Large intestine (tissue), 3 donors: ENCODE measurements at regions not wholly inside any gene's neighbourhood (a gene's known extent, or its start where the extent isn't known, plus 50 kb on each side); places are given as distances from the start of the nearest gene placed in this dataset.

Experiments
- DNase-seq, 2 donors: peaks; one replicate each; pipeline versions ENCODE4 v3.0.0 to v3.0.0-alpha.2; 2013
- H3K27ac ChIP-seq: one replicate; pipeline ENCODE4 v1.5.1; 2013; ENCODE audit warnings: low read length
- H3K27me3 ChIP-seq: 2 replicates; pipeline ENCODE4 v1.6.1; 2013; ENCODE audit warnings: low read length; ENCODE audit not compliant: control insufficient read depth, insufficient read depth
- H3K36me3 ChIP-seq: 2 replicates; pipeline ENCODE4 v1.6.1; 2013; ENCODE audit warnings: low read length; ENCODE audit not compliant: control insufficient read depth, insufficient read depth
- H3K4me1 ChIP-seq: one replicate; pipeline ENCODE4 v1.6.1; 2013; ENCODE audit warnings: low read length; ENCODE audit not compliant: control insufficient read depth, insufficient read depth
- H3K4me3 ChIP-seq: one replicate; pipeline ENCODE4 v1.5.1; 2013; ENCODE audit warnings: low read length
- H3K9me3 ChIP-seq: one replicate; pipeline ENCODE4 v1.6.1; 2013; ENCODE audit warnings: mild to moderate bottlenecking, low read depth, low read length, moderate library complexity; ENCODE audit not compliant: control insufficient read depth
- WGBS: methylation state at CpG from one replicate; pipeline ENCODE4 v1.1.5; 2013; ENCODE audit warnings: low lambda C conversion rate; ENCODE audit not compliant: insufficient coverage; 5-methylcytosine and 5-hydroxymethylcytosine counted together

DNA sequence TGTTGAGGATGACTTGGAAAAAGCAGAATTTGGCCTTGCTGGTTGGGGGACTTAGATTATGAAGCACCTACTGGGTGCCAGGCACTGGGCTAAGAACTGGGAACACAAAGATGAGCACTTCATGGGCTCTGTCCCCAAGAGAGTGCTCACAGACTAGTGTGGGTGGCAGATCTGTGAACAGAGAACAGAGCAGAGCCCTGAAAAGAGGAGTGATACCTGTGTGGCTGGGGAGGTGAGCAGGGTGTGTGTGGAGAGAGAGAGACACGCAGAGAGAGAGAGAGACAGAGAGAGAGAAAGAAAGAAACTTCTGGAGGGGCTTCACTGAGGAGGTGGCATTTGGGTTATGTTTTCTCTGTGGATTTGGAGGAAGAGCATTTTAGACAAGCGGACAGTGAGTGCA lies 61.1 kb upstream of the PPP2R5A start:
- no peaks in the 10 kb centered on the region for H3K27me3 ChIP-seq
- no peaks in the 10 kb centered on the region for H3K9me3 ChIP-seq
- H3K4me1 ChIP-seq, result peaks cover 14% of the 10 kb centered on the region
- DNase-seq, result no peak
- no peaks in the 10 kb centered on the region for H3K36me3 ChIP-seq
- WGBS, result no CpG with 5 or more reads among the region's 2 CpGs
- H3K27ac ChIP-seq, result no peak overlapping the region
- no peak overlapping the region for H3K4me3 ChIP-seq

DNA sequence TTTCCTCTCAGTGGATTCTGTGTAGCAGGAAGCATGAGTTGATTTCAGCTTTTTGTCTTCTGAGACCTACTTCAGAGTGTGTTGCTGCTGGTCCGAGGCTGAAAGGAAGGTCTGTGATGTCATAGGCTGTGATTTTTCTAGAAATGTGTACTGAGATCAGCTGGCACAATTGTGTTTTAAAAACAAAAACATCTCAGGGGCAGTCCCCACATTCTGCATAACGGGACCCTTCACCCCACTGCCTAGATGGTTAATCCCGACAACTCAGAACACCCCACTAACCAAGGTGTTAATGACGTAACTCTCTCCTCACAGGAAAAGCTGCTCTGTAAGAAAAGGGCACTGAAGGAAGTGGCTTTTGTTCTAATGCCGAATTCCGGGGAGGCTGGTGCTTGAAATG lies 59.8 kb upstream of the PPP2R5A start:
- H3K27me3 ChIP-seq, result no peaks in the 10 kb centered on the region
- no peaks in the 10 kb centered on the region for H3K36me3 ChIP-seq
- no peak overlapping the region for H3K27ac ChIP-seq
- no peak for DNase-seq
- no peaks in the 10 kb centered on the region for H3K9me3 ChIP-seq
- H3K4me1 ChIP-seq, result peaks cover 7% of the 10 kb centered on the region
- H3K4me3 ChIP-seq, result no peak overlapping the region
- WGBS, result no CpG with 5 or more reads among the region's 6 CpGs

DNA sequence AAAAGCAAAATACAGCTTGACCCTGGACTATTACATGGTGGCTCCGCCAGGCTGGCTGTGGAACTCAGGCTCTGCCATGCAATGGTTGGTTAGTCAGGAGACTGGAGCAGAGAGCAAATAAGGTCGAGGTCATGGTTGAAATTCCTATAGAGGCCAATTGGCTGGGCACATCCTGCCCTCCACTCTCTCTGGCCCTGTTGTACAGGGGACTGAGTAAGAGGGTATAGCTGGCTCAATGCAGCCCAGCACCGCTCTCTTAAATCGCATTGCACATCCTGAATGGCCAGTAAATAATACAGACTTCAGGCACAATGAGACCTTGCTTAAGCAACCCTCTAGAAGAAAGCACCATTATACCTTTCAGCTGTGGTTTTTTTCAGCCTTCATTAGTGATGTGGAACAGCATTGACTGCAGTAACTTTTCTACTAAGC lies 59.3 kb upstream of the PPP2R5A start:
- no peaks in the 10 kb centered on the region for H3K36me3 ChIP-seq
- no peak overlapping the region for H3K27ac ChIP-seq
- peaks cover 7% of the 10 kb centered on the region for H3K4me1 ChIP-seq
- no peak overlapping the region for H3K4me3 ChIP-seq
- no peaks in the 10 kb centered on the region for H3K9me3 ChIP-seq
- DNase-seq, result no peak
- no peaks in the 10 kb centered on the region for H3K27me3 ChIP-seq
- no CpG with 5 or more reads among the region's 4 CpGs for WGBS

DNA sequence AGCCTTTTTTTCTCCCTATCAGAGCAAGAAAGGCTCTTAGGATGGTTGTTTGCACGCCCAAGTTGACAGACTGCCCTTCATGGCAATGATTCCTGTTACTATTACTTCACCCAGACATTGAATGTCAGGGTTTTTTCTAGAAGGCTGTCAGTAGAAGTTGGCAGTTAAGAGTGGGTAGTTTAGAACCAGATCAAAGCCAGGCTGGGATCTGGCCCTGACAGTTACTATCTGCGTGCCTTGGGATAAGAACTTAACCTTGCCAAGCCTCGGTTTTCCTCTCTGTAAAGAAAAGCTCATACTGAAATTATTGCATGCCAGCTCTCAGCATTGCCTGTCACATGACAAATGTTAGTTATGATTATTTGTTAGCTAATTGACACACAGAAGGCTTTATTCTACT lies 58.7 kb upstream of the PPP2R5A start:
- no peak overlapping the region for H3K4me3 ChIP-seq
- H3K27ac ChIP-seq, result no peak overlapping the region
- WGBS, result 100% methylated on average over 1 of the region's 3 CpGs
- no peak for DNase-seq
- peaks cover 7% of the 10 kb centered on the region for H3K4me1 ChIP-seq
- H3K36me3 ChIP-seq, result no peaks in the 10 kb centered on the region
- no peaks in the 10 kb centered on the region for H3K9me3 ChIP-seq
- no peaks in the 10 kb centered on the region for H3K27me3 ChIP-seq

DNA sequence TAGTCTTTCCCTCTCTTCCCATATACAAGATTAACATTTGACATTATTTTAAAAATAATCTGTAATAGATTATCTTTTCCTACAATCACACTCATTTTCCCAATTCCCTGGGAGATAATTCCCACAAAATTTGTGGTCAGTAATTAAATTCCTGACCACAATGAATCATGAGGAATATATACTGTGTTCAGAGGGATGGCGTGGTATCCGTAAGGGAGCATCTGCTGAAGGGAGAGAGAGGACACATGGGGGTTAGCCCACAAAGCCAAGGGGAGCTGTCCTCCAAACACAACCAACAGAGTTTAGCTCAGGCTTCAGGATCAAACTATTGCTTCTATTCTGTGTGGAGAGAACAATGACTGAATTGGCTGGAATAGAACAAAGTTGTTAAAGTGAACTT lies 57.1 kb upstream of the PPP2R5A start:
- no peaks in the 10 kb centered on the region for H3K36me3 ChIP-seq
- H3K4me1 ChIP-seq, result peaks cover 7% of the 10 kb centered on the region
- no peak for DNase-seq
- WGBS, result no CpG with 5 or more reads among the region's 2 CpGs
- H3K27ac ChIP-seq, result no peak overlapping the region
- H3K4me3 ChIP-seq, result no peak overlapping the region
- no peaks in the 10 kb centered on the region for H3K27me3 ChIP-seq
- no peaks in the 10 kb centered on the region for H3K9me3 ChIP-seq

DNA sequence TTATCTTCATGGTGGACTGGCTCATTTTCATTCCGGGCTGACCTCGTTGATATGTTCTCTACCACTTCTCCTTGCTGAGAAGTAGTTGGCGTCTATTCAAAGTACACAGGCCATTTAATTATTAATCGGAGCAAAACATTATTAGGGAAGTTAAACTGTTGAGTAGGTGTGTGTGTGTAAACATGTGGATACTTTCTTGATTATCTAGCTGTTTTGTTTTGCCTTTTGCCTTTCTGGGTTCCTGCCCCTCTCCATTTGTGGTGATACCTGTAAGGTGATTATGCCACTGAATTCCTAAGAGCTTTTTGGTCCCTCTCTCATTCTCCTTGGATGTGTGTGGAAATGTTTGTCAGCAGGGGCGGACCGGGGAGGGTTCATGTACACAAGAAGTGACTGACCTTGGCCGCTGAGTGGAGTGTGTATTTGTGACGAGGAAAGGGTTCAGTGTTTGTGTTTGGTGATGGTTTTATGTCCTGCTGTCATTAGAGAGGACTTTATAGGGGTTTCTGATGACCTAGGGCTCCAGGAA lies 56.6 kb upstream of the PPP2R5A start:
- no peaks in the 10 kb centered on the region for H3K9me3 ChIP-seq
- H3K27me3 ChIP-seq, result no peaks in the 10 kb centered on the region
- DNase-seq, result peak in 1 of 2 donors; percentile 75
- 14% methylated on average over 1 of the region's 8 CpGs for WGBS
- peaks cover 7% of the 10 kb centered on the region for H3K4me1 ChIP-seq
- peak overlapping the region; percentile 4 for H3K27ac ChIP-seq
- no peaks in the 10 kb centered on the region for H3K36me3 ChIP-seq
- H3K4me3 ChIP-seq, result no peak overlapping the region

DNA sequence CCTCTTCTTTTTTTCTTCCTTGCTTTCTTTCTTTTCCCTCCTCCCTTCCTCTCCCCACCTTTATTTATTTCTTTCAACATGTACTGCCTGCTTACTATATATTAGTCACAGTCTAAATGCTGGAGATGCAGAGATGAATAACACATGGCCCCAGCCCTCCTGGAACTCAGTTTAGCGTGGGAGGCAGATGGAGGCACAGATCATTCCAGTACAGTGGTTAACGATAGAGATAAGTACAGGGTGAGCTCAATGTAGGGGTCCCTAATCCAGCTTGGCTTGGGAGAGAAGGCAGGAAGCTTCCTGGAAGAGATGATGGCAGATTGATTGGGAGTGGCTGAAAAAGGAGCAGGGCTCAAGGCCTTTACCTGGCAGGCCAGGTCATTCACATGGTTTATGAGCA lies 55.6 kb upstream of the PPP2R5A start:
- DNase-seq, result no peak
- Histone ChIP-seq H3K4me1 (peaks cover 7% of the 10 kb centered on the region), H3K9me3 (no peaks in the 10 kb centered on the region), H3K36me3 (no peaks in the 10 kb centered on the region), H3K27ac (no peak overlapping the region), H3K27me3 (no peaks in the 10 kb centered on the region), H3K4me3 (no peak overlapping the region)
- WGBS, result no CpG with 5 or more reads among the region's 2 CpGs

DNA sequence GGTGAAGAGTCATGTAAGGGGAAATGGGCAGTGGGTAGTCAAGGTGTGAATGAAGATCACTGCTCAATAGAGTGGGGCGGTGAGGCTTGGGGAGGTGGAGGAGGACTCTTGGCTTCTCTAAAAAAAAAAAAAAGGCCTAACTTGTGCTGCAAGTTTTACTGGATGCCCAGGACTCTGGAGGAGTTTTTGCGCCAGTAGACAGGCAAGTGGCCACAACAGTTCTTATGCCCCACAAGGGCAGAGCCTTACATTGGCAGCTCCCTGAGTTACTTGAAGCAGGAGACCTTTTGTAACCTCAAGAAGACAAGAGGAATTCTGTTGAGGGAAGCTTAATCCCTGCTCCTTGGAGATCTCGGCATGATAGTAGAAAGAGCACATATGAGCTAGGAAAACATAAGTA lies 54.9 kb upstream of the PPP2R5A start:
- peaks cover 7% of the 10 kb centered on the region for H3K4me1 ChIP-seq
- H3K27ac ChIP-seq, result no peak overlapping the region
- H3K4me3 ChIP-seq, result no peak overlapping the region
- no peaks in the 10 kb centered on the region for H3K9me3 ChIP-seq
- H3K36me3 ChIP-seq, result no peaks in the 10 kb centered on the region
- WGBS, result no CpG with 5 or more reads among the region's 3 CpGs
- DNase-seq, result no peak
- no peaks in the 10 kb centered on the region for H3K27me3 ChIP-seq

DNA sequence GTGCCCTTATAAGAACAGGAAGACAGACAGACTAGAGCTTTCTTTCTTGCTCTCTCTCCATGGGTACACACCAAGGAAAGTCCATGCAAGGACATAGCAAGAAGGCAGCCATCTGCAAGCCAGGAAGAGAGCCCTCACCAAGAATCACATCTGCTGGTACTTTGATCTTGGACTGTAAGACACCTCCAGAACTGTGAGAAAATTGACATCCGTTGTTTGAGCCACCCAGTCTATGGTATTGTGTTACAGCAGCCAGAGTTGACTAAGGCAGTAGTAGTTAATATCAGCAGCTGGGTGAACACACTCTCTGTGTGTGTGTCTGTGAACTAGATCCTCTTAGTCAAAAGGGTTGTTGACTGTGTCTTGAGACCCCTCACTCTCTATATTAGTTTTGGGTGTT lies 53.8 kb upstream of the PPP2R5A start:
- no peak overlapping the region for H3K27ac ChIP-seq
- H3K4me3 ChIP-seq, result no peak overlapping the region
- no peaks in the 10 kb centered on the region for H3K9me3 ChIP-seq
- WGBS, result no CpG with 5 or more reads among the region's 1 CpG
- DNase-seq, result no peak
- H3K27me3 ChIP-seq, result no peaks in the 10 kb centered on the region
- peaks cover 12% of the 10 kb centered on the region for H3K4me1 ChIP-seq
- H3K36me3 ChIP-seq, result no peaks in the 10 kb centered on the region

DNA sequence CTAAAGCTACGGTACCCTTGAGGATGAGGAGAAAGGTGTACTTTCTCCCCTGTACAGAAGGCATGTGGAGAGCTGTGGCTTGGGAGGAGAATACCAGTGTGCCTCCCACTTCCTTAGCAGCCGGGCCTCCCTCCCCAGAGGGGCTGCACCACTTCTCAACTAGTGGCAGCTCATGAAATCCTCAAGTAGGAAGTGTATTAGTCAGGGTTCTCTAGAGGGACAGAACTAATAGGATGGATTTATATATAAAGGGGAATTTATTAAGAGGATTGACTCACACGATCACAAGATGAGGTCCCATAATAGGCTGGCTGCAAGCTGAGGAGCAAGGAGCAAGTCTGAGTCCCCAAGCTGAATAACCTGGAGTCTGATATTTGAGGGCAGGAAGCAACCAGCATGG lies 53.1 kb upstream of the PPP2R5A start:
- no CpG with 5 or more reads among the region's 3 CpGs for WGBS
- Histone ChIP-seq H3K27me3 (no peaks in the 10 kb centered on the region), H3K9me3 (no peaks in the 10 kb centered on the region), H3K4me1 (peaks cover 19% of the 10 kb centered on the region), H3K4me3 (no peak overlapping the region), H3K36me3 (no peaks in the 10 kb centered on the region), H3K27ac (no peak overlapping the region)
- no peak for DNase-seq

DNA sequence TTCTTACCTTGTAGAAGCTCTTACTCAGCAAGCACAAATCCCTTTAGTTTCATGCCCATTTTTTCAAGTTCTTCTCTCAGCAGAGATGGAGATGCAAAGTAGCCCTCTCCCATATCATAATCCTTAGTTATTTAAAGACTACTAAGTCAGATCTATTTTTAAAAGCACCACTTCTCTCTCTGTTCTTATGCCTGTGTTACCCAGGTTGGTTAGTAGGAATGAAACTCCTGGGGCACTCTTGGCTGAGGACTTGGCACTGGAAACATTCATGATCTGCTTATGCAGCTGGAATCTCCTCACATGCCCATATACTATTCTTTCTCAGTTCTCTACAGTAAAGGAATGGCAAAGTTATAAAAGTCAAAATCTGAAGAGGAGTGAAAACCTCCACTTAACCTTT lies 51.9 kb upstream of the PPP2R5A start:
- no peak for DNase-seq
- peaks cover 24% of the 10 kb centered on the region for H3K4me1 ChIP-seq
- no peaks in the 10 kb centered on the region for H3K36me3 ChIP-seq
- H3K9me3 ChIP-seq, result no peaks in the 10 kb centered on the region
- H3K4me3 ChIP-seq, result no peak overlapping the region
- no peak overlapping the region for H3K27ac ChIP-seq
- H3K27me3 ChIP-seq, result no peaks in the 10 kb centered on the region
